ENCODE measurements at regions not wholly inside any gene's neighbourhood (a gene's known extent, or its start where the extent isn't known, plus 50 kb on each side); places are given as distances from the start of the nearest gene placed in this dataset.

- CTCF ChIA-PET = interaction anchor here (0.6 kb wide), 1 partner anchor 712 kb away, joined by 3 read pairs; no protein-coding TSS in a partner anchor
- Histone ChIP-seq H3K27ac (ENCODE audit: low read depth in 2 of 2, low read length in 1 of 2) (no peak overlapping the region), H2AFZ (ENCODE audit: low read depth) (no peak overlapping the region), H3K9ac (no peak overlapping the region), H3K79me2 (ENCODE audit: insufficient read depth) (no peaks in the 10 kb centered on the region), H3K4me2 (no peak overlapping the region), H4K20me1 (ENCODE audit: insufficient read depth) (no peaks in the 10 kb centered on the region), H3K36me3 (replicated peaks in 1 of 2; ENCODE audit: control insufficient read depth in 1 of 2, insufficient read depth in 2 of 2, low read length in 1 of 2) (no peaks in the 10 kb centered on the region), H3K9me2 (no peaks in the 10 kb centered on the region), H3K4me3 (ENCODE audit: low read depth in 2 of 2, low read length in 1 of 2) (no peak overlapping the region), H3F3A (replicated peaks; ENCODE audit: insufficient read depth) (no peaks in the 10 kb centered on the region), H3K9me3 (no peaks in the 10 kb centered on the region), H3K27me3 (ENCODE audit: insufficient read depth) (no peaks in the 10 kb centered on the region), H3K4me1 (ENCODE audit: control insufficient read depth in 1 of 2, insufficient read depth in 2 of 2, low read depth in 1 of 2, low read length in 1 of 2) (no peaks in the 10 kb centered on the region)
- WGBS (ENCODE audit: low lambda C conversion rate) = 14% methylated on average over 2 of the region's 2 CpGs
- DNase-seq = no peak
- no peak for TF ChIP-seq TAF1 (IDR thresholded peaks at IDR 0.05; ENCODE audit: borderline replicate concordance, low read depth, low read length)
- no peak for TF ChIP-seq NFIC (IDR thresholded peaks at IDR 0.05; ENCODE audit: borderline replicate concordance)
- TF ChIP-seq, protein P1, sequence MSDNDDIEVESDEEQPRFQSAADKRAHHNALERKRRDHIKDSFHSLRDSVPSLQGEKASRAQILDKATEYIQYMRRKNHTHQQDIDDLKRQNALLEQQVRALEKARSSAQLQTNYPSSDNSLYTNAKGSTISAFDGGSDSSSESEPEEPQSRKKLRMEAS (IDR thresholded peaks at IDR 0.05; ENCODE audit: low read depth) = no peak
- TF ChIP-seq, protein P2, sequence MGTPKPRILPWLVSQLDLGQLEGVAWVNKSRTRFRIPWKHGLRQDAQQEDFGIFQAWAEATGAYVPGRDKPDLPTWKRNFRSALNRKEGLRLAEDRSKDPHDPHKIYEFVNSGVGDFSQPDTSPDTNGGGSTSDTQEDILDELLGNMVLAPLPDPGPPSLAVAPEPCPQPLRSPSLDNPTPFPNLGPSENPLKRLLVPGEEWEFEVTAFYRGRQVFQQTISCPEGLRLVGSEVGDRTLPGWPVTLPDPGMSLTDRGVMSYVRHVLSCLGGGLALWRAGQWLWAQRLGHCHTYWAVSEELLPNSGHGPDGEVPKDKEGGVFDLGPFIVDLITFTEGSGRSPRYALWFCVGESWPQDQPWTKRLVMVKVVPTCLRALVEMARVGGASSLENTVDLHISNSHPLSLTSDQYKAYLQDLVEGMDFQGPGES (IDR thresholded peaks at IDR 0.05; ENCODE audit: low read depth, low read length) = no peak
- TF ChIP-seq YY1 (IDR thresholded peaks at IDR 0.05; ENCODE audit: low read depth) = no peak
- TF ChIP-seq REST (IDR thresholded peaks at IDR 0.05; ENCODE audit: low read depth, low read length) = no peak
- TF ChIP-seq, protein P3, sequence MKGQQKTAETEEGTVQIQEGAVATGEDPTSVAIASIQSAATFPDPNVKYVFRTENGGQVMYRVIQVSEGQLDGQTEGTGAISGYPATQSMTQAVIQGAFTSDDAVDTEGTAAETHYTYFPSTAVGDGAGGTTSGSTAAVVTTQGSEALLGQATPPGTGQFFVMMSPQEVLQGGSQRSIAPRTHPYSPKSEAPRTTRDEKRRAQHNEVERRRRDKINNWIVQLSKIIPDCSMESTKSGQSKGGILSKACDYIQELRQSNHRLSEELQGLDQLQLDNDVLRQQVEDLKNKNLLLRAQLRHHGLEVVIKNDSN (IDR thresholded peaks at IDR 0.05; ENCODE audit: borderline replicate concordance, low read depth) = no peak
- POLR2A ChIA-PET = no interaction called here
Observed at GRCh38 chr14:26320886-26321285, 276.9 kb downstream of the NOVA1 start.

GRCh38 chr14:26319139-26319864 is 278.5 kb downstream of the NOVA1 start:
- Histone ChIP-seq H3F3A (replicated peaks; ENCODE audit: insufficient read depth) (no peaks in the 10 kb centered on the region), H3K4me3 (ENCODE audit: low read depth in 2 of 2, low read length in 1 of 2) (no peak overlapping the region), H3K36me3 (replicated peaks in 1 of 2; ENCODE audit: control insufficient read depth in 1 of 2, insufficient read depth in 2 of 2, low read length in 1 of 2) (no peaks in the 10 kb centered on the region), H4K20me1 (ENCODE audit: insufficient read depth) (no peaks in the 10 kb centered on the region), H3K79me2 (ENCODE audit: insufficient read depth) (no peaks in the 10 kb centered on the region), H3K9me3 (no peaks in the 10 kb centered on the region), H3K9ac (no peak overlapping the region), H3K9me2 (no peaks in the 10 kb centered on the region), H3K27me3 (ENCODE audit: insufficient read depth) (no peaks in the 10 kb centered on the region), H3K27ac (ENCODE audit: low read depth in 2 of 2, low read length in 1 of 2) (no peak overlapping the region), H3K4me1 (ENCODE audit: control insufficient read depth in 1 of 2, insufficient read depth in 2 of 2, low read depth in 1 of 2, low read length in 1 of 2) (no peaks in the 10 kb centered on the region), H2AFZ (ENCODE audit: low read depth) (no peak overlapping the region), H3K4me2 (no peak overlapping the region)
- CTCF ChIA-PET = no interaction called here
- 6% methylated on average over 5 of the region's 5 CpGs for WGBS (ENCODE audit: low lambda C conversion rate)
- POLR2A ChIA-PET = no interaction called here
- no peak for DNase-seq
- no peak for TF ChIP-seq GATA2 (CRISPR knock-in tag; IDR thresholded peaks at IDR 0.05)
- TF ChIP-seq NRF1 (IDR thresholded peaks at IDR 0.05; ENCODE audit: low read depth, low read length) = no peak
- no peak for TF ChIP-seq RXRA (IDR thresholded peaks at IDR 0.05; ENCODE audit: borderline replicate concordance, low read depth)
- TF ChIP-seq RCOR1 (IDR thresholded peaks at IDR 0.05; ENCODE audit: low read length) = no peak
- no peak for TF ChIP-seq POLR2AphosphoS5 (IDR thresholded peaks at IDR 0.05; ENCODE audit: low read depth, low read length)
- TF ChIP-seq PBX3 (IDR thresholded peaks at IDR 0.05) = no peak
- no peak for TF ChIP-seq TEAD4 (IDR thresholded peaks at IDR 0.05; ENCODE audit: borderline replicate concordance, insufficient read depth)
- no peak for TF ChIP-seq ZBTB33 (IDR thresholded peaks at IDR 0.05; ENCODE audit: borderline replicate concordance, low read depth)
- no peak for TF ChIP-seq NFIC (IDR thresholded peaks at IDR 0.05; ENCODE audit: borderline replicate concordance)
- TF ChIP-seq MXI1 (IDR thresholded peaks at IDR 0.05; ENCODE audit: low read depth, low read length) = no peak

Measured in SK-N-SH (cell line).